ENCODE measurements at regions not wholly inside any gene's neighbourhood (a gene's known extent, or its start where the extent isn't known, plus 50 kb on each side); places are given as distances from the start of the nearest gene placed in this dataset.

DNA sequence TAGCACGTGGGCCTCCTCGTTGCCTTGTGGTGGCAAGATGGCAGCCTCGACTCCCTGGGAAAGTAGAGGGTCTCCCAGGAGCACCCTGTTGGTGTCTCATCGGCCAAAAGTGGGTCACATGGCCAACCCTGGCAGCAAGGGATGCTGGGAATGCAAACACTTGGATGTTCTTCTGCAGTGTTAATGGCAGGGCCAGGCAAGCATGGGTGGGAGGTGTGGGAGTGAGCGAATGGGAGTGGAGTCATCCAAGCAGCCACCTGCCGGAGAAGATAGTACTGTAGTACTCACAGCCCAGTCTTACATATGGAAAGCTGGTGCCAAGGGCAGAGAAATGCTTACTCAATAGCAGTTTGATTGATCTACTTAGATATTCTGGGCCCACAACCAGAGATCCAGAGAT, 122.2 kb downstream of the INHBB start:
- DNase-seq (ENCODE audit: extremely low read depth in 1 of 11, low read depth in 9 of 11, low spot score in 4 of 11) = no peak

DNA sequence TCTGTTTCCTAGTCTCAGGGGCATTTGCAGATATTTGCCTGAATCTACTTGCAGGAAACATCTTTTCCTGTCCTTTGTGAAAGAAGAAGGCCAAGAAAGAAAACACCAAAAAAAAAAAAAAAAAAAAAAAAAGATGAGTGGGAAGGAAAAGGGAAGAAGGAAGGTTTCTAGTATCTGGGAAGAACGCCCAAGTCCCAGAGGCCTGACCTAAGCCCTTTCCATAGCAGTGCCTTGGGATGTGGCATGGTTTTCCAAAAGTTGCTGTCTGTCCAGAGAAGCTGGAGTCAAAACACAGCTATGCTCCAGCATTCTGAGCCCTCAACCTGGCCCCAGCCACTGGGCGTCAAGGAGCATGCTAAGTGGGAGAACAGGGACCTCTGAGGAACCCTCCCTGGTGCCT, 123.5 kb downstream of the INHBB start:
- no peak for DNase-seq (ENCODE audit: extremely low read depth in 1 of 11, low read depth in 9 of 11, low spot score in 4 of 11)

DNA sequence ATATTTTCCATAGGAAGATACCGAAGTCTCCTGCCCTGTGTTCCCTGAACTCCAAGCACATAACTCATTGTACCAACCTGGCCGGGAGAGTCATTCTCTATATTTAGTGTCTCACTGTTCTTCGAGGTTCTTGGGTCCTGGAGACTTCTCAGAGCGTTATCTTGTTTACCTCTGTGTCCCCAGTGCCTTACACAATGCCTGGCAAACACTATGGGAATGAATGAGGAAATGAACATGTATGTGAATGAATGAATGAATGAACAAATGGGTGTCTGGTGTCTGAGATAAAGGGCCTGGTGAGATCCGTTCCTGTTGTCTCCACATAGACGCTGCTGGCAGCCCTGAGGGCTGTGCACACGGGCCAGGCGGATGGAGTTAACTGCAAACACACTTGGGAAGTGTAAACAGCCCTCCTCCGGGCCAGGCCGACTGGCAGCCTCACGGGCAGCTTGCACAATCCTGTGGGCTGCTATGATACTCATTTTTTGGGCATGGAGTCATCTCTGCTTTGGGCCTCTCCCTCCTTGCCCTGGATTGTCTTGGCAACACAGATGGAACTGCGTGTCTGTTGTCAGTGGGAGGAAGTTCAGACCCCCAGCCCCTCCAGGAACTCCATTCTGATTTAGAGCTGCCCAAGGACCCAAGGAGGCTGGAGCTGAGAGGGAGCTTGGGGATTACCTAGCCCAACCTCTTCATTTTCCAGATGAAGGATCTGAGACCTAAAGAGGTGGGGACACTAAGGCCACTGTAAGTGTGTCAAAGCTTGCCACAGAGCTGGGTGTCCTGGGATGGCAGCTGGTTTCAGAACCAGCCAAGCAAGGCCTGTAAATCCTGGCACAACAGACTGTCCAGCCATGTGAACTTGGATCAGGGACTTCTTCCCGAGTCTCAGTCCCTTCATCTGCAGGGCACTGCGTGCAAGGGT, 124.4 kb downstream of the INHBB start:
- DNase-seq (ENCODE audit: extremely low read depth in 1 of 11, low read depth in 9 of 11, low spot score in 4 of 11) = no peak

DNA sequence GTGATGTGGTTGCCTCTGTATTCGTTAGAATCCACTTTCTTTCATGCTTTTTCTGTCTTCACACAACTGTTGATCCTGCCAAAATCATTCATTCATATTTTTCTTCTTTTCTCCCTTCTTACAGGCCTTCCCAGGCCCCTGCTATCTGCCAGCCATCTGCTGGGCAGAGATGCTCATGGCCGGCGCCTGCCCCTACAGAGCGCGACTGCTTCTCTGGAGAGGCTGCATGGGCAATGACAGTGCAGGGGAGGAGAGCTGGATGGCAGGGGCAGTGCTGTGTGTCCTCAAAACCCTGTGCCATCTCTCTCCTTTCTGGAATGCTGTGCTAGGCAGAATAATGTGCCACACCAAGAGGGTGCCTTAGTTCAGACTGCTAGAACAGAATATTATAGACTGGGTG, 125.2 kb downstream of the INHBB start:
- DNase-seq (ENCODE audit: extremely low read depth in 1 of 11, low read depth in 9 of 11, low spot score in 4 of 11) = no peak

DNA sequence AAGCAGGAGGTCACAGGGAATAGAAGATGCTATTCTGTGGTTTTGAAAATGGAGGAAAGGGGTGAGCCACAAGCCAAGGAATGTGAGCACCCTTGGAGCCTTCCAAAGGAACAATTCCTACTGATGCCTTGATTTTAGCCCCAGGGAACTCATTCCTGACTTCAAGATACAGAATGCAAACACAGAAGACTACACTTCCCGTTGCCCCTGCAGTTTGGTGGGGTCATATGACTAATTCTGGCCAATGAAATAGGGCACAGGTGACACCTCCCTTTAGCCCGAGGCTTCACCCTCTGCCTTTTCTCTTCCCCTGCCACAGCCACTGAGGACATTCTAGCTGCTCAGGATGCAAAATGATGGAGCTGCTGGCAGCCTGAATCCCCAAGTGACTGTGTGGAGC, 126.1 kb downstream of the INHBB start:
- no peak for DNase-seq (ENCODE audit: extremely low read depth in 1 of 11, low read depth in 9 of 11, low spot score in 4 of 11)

DNA sequence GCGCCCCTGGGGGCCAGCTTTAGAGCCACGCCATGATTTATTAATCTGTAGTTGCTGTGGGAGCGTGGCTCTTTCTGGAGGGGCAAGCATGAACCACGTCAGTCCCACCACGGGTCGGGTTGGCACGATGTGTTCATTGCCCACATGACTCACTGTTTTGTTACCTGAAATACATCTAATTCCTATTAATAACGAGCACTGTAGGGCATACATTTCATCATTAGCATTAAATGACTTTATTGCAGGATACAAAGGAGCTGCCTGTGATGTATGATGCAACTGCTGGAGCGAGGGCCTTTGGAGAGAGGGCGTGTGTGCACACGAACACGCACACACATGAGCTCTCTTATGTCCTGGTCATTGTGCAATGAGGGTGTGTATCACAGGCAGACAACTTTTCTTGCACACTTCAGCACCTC, 127.0 kb downstream of the INHBB start:
- DNase-seq (ENCODE audit: extremely low read depth in 1 of 11, low read depth in 9 of 11, low spot score in 4 of 11) = no peak

DNA sequence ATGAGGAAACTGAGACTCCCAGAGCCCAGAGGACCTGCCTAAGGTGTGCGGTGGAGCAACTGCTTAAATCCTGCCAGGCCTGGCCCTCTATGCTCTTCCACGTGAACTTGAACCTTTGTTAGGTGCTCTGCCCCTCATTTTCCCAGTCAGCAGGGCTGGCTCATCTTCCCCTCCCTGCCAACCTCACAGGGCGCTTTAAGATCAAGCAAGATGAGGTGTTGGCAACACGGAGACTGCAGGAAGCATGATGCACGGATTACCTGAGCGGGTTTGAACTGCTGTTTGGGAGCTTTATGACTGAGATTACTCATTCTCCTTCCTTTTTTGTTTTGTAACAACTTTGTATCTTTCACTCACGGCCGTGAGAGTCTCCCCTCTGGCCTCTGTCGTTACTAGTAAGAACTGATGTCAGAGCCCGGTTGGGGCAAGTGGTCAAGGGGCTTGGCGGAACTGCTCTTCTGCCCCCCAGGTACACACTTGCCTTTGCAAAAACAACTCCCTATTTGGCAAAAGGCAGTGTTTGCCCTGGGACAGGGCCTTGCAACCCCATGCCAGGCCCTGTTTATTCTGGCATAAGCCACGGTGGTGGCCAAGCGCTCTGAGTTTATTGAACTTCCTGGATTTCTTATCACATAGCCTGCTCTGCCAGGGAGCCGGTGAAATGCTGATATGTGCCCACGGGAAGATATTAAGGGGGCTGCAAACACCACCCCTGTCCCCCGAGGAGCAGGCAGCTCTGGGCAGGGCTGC, 127.8 kb downstream of the INHBB start:
- DNase-seq (ENCODE audit: extremely low read depth in 1 of 11, low read depth in 9 of 11, low spot score in 4 of 11) = no peak

DNA sequence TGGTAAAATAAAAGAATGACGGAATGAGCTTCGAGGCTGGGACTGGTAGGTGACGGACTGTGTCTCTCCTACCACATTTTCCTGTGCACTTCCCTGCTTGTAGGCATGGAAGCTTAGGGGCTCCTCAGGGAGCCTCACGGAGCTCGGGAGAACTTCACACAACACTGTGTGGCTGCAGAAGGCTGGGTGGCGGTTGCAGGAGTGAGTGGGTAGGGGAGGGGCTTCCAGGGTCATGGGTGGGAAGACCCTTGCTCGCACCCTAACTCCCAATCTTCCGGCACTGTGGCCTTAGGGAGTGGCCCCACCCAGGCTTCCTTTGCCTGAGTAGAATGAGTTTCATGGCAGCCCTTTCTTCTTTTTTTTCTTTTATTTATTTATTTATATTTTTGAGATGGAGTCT, 128.6 kb downstream of the INHBB start:
- no peak for DNase-seq (ENCODE audit: extremely low read depth in 1 of 11, low read depth in 9 of 11, low spot score in 4 of 11)

DNA sequence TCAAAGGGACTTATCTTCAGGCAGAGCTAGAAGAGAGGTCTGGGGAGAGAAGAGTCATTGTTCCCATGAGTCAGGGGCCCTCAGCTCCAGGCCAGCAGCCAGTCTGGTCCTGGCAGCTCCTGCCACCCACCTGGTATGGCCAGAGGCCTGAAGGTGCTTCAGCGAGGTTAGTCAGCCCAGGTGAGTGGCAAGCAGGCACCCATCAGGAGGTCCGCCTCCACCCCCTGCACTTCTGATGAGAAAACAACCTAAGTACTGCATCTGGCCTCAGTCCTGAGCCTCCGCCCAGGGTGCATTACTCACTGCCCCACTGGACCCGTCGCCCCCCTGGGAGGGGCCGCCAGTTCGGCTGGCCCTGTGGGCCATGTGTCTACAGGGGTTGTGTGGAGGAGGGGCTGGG, 130.2 kb downstream of the INHBB start:
- no peak for DNase-seq (ENCODE audit: extremely low read depth in 1 of 11, low read depth in 9 of 11, low spot score in 4 of 11)

DNA sequence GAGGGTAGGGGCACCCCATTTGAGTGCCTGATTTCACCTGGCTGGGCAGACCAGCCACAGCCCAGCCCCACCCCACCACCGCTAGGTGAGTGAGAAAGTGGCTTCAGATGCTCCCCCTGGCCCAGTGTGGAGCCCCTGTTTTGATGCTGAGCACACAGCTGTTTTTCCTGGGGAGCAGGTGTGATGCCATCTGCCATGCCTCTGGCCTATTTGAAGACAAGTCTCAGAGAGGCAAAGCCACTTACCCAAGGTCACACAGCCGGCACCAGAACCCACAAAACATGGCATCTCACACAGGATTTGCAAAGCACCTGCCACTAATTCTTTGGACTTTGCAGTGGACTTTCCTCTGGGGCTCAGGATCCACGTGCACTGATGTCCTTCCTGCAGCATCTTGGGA, 131.3 kb downstream of the INHBB start:
- DNase-seq (ENCODE audit: extremely low read depth in 1 of 11, low read depth in 9 of 11, low spot score in 4 of 11) = no peak

DNA sequence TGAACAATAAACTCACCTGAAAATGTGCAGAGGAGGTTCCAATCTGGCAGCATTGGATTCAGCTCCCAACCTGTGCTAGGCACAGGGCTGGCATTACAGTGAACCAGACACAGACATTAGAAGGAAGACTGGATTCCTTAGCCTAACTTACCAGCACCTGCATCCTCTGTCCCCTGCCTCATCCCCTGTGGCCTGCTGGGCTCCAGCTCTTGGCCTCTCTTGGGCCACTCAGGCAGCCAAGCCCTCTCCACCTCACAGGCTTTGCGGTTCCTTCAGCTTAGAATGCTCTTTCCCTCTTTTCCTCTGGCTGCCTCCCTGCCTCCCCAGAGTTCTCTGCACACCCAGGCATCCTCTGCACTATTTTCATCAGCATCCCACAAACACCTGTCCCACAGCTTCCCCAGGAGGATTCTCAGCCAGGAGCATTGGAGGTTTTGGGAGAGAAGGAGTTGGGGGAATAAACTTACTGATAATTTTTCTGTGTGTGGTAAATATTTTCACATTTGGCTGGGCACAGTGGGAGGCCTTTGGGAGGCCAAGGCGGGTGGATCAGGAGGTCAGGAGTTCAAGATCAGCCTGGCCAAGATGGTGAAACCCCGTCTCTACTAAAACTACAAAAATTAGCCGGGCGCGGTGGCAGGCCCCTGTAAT, 132.0 kb downstream of the INHBB start:
- no peak for DNase-seq (ENCODE audit: extremely low read depth in 1 of 11, low read depth in 9 of 11, low spot score in 4 of 11)

DNA sequence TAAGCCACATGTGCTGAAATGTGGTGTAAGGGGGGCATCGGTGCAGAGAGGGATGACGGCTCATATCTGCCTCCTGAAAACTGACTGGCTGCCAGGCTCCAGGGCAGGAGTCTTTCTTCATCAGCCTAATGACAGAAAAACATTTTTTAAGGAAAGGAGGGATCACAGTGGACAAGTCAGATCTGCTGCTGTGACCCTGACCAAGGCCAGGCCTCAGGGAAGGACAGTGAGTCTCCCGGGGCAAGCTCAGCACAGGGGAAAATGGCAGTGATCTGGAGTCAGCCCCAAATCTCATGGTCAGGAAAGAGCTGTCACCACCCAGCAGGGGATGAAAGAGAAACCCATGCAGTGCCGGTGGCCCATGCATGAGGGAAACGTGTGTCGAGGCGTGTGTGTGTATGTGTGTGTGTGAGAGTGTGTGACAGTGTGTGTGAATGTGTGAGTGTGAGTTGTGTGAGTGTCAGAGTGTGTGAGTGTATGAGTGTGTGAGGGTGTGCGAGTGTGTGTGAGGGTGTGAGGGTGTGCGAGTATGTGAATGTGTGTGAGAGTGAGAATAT, 134.5 kb downstream of the INHBB start:
- DNase-seq (ENCODE audit: extremely low read depth in 1 of 11, low read depth in 9 of 11, low spot score in 4 of 11) = no peak

DNA sequence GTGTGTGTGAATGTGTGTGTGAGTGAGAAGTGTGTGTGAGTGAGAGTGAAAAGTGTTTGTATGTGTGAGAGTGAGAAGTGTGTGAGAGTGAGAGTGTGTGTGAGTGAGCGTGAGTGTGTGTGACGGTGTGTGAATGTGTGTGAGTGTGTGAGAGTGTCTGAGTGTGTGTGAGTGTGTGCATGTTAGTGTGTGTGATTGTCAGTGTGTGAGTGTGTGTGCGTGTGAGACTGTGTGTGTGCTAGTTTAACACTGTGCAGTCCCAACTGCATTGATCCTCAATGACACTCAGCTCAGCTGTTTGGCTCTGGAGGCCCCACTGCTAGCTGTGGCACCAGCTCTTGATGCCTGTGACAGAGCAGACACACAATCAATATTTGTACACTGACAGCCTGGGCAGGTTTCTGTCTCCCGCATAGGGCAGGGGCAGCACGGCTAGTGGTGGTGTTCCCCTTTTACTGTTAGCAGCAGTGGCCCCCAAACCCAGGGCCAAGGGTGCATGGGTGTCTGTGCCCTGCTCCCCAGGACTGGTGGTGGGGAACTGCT, 135.0 kb downstream of the INHBB start:
- DNase-seq (ENCODE audit: extremely low read depth in 1 of 11, low read depth in 9 of 11, low spot score in 4 of 11) = no peak

DNA sequence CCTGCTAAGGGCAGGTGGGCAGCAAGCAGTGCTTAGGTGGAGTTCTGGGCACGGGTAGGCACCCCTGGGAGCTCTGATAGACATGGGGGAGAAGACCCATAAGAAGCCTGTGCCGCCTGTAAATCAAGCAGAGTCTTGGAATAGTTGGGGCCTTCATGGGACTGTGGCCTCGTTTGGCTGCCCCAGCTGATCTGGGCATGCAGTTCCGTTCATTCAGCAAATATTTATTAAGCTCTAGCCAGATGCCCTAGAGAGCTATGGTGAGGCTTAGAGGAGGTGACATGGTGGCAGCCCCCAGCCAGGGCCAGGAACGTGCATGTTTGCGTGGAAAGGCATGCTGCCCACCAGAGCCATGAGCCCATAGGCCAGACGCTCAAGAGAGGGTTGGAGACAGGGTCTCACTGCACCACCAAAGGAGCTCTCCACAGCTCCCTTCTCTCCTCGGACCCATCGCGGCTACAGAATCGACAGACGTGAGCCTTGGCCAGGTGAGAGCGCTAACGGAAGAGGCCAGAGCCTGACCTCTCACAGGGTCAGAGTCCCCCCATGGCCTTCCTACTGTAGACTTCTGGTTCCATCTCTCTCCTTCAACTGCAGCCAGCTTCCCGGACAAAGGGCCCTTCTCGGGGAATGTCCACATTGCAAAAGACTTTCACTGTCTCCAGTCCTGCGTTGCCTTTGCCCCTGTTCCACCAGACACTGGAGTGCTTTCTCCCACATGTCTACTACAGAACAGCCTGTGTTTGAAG, 135.7 kb downstream of the INHBB start:
- no peak for DNase-seq (ENCODE audit: extremely low read depth in 1 of 11, low read depth in 9 of 11, low spot score in 4 of 11)

DNA sequence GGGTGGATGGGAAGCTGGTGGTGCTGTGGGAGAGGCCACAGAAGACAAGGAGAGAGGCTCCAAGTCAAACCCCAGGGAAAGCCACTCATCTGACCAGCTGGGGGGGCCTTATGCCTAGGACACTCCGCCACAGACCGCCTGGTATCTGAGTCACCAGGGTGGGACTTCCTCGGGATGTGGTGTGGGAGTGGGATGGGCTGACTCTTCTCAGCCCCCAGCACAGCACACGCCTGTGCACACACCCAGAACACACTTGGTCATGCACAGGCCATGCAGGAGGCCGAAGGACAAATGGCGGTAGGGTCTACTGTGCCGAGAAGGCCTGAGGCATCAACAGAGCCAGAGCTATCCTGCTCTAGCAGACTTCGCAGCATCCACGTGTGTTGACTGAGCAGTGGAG, 136.4 kb downstream of the INHBB start:
- no peak for DNase-seq (ENCODE audit: extremely low read depth in 1 of 11, low read depth in 9 of 11, low spot score in 4 of 11)

DNA sequence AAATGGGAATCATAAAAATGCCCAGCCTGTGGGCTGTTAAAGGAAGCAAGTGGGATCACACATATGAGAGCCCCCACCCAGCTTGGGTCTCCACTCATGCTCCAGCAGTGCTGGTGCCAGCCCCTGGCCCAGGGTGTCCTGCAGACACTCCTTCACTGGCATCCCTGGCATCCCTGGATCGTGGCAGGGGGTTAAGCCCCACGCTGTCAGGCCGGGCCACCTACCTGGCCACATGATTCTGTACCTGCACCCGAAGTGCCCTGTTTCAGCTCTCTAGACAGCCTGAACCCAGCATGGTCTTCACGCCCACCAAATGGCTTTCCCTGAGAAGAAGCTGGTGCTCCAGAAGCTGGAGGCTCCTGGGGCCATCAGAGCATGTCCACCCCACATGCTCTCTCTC, 137.4 kb downstream of the INHBB start:
- no peak for DNase-seq (ENCODE audit: extremely low read depth in 1 of 11, low read depth in 9 of 11, low spot score in 4 of 11)

DNA sequence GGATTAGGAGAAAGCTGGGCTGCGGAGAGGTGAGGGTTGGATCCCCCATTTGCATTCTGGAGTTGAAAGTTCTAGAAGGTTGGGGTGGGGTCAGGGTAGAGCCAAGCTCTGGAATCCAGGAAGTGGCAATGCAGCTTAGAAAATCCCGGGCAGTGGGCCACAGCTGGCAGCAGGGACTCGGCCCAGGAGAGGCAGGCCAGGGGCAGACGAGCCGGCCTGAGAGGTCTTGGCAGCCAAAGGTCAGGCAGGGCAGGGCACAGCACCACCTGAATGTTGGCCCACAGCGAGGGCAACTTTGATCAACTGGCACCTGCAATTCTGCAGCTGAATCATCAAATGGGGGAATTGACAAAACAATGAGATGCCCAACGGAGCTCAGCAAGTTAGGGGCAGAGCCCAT, 139.2 kb downstream of the INHBB start:
- DNase-seq (ENCODE audit: extremely low read depth in 1 of 11, low read depth in 9 of 11, low spot score in 4 of 11) = no peak

DNA sequence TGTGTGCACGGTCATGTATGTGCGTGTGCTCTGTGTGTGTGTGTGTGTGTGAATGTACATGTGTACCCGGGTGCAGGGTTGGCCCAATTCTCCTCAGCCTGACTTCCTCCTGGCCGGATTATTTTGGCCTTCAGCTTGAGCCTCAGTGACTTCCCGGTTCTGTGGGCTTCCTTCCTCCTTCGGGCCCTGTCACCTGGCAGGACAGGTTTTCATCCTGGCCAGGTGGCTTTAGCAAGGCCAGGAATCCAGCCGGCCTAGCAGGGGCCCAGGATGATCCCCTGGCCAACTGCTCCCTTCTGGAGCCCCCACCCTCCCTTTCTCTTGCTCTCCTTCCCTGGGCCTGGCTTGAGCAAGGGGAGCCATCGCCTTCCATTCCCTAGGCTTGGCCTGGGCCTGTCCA, 140.5 kb downstream of the INHBB start:
- no peak for DNase-seq (ENCODE audit: extremely low read depth in 1 of 11, low read depth in 9 of 11, low spot score in 4 of 11)

DNA sequence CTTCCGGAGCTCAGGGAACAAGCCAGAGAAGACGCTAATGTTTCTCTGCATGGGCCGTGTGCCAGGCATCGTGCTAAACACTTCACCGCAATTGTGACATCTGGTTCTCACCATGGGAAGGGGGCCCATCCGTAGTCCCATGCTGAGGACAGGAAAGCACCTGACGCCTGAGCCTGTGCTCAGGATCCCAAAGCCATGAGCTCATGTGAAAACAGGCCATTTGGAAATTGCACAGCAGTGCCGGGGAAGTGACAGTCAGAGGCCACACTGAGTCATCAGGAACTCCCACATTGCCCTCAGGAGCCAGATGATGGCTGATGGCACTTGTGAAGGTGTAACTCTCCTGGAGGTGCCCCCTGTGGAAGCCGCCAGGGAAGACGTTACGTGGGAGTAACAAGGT, 141.0 kb downstream of the INHBB start:
- DNase-seq (ENCODE audit: extremely low read depth in 1 of 11, low read depth in 9 of 11, low spot score in 4 of 11) = no peak
